RPMI8226 (cell line): ENCODE measurements at regions not wholly inside any gene's neighbourhood (a gene's known extent, or its start where the extent isn't known, plus 50 kb on each side); places are given as distances from the start of the nearest gene placed in this dataset.
"Not testable (repeated sequence)": the region's sequence is repeated elsewhere in the genome, so short reads cannot be mapped to it uniquely, and the experiment has no call there.

Experiments used
- DNase-seq: peaks from one replicate; pipeline ENCODE4 v3.0.0-alpha.2; 2015

DNA sequence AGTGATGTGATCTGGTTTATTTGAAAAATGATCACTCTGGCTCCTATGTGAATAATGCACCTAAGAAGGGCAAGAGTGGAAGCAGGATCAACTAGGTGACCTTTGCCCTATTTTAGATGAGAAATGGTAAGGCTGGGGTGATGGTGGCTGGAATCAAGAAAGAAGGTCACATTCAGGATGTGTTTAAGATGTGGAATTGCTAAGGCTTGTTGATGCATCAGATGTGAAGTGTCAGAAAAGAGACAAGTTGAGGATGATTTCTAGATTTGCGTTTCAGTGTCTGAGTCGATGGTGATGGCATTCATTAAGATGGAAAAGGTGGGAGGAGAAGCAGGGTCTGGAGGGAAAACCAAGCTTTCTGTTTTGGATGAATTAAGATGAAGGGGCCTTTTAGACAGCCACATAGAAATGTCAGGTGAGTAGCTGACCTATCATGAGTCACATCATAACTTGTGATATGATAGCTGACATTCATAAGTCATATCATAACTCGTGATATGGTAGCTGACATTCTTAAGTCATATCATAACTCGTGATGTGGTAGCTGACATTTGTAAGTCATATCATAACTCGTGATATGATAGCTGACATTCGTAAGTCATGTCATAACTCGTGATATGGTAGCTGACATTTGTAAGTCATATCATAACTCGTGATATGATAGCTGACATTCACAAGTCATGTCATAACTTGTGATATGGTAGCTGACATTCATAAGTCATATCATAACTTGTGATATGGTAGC is 101.2 kb upstream of the SEC11C start:
- DNase-seq, result no peak

DNA sequence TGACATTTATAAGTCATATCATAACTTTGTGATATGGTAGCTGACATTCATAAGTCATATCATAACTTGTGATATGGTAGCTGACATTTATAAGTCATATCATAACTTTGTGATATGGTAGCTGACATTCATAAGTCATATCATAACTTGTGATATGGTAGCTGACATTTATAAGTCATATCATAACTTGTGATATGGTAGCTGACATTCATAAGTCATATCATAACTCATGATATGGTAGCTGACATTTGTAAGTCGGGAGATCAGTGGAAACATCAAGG is 100.7 kb upstream of the SEC11C start:
- DNase-seq, result not testable (repeated sequence)

DNA sequence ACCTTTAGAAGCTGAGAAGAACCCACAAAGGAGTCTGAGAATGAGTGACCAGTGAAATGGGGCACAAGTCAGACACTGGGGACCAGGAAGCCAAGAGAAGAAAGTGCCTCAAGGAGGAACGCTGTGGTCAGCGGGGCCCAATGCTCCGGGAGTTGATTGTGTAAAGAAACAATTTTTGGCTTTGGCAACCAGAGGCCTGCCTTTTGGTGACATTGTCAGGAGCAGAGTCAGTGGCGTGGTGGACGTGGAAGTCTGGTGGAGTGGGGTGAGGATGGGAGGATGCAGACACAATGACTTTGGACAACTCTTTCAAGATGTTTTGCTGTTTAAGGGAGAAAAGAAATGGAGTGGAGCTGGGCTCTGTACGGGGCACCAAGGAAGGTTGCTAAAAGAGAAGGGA is 100.2 kb upstream of the SEC11C start:
- no peak for DNase-seq

DNA sequence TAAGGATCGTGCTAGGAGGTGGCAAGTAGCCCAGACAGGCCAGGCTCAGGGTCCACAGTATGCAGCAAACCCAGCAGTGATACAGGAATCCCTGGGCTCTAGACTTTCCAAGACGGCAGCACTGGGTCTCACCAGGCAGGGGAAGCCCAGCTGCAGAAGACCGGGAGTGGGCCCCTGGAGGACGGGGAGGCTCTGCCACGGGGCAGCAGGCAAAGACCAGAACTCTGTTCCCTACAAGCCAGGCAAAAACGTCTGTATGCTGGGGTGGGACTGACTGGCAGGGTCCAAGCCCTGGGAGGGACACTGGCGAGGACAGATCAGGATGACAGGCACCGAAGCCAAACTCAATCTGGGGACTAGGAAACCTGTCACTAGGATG is 98.9 kb upstream of the SEC11C start:
- DNase-seq, result no peak

DNA sequence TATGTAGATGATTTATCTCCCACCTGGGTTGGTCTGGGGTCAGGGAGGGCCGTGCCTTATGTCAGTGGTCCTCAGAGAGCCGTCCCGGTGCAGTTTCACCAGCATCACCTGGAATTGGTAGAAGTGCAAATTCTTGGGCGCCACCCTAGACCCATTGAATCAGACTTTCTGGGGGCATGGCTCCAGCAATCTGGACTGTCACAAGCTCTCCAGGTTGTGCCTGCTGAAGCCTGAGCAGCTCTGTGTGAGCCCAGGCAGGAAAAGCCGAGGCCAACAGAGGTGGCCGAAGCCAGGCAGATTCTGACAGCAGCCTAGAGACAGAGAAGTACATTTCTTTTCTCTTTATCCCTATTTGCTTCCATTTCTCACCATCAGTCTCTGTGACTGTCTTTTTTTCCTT is 98.4 kb upstream of the SEC11C start:
- DNase-seq, result no peak

DNA sequence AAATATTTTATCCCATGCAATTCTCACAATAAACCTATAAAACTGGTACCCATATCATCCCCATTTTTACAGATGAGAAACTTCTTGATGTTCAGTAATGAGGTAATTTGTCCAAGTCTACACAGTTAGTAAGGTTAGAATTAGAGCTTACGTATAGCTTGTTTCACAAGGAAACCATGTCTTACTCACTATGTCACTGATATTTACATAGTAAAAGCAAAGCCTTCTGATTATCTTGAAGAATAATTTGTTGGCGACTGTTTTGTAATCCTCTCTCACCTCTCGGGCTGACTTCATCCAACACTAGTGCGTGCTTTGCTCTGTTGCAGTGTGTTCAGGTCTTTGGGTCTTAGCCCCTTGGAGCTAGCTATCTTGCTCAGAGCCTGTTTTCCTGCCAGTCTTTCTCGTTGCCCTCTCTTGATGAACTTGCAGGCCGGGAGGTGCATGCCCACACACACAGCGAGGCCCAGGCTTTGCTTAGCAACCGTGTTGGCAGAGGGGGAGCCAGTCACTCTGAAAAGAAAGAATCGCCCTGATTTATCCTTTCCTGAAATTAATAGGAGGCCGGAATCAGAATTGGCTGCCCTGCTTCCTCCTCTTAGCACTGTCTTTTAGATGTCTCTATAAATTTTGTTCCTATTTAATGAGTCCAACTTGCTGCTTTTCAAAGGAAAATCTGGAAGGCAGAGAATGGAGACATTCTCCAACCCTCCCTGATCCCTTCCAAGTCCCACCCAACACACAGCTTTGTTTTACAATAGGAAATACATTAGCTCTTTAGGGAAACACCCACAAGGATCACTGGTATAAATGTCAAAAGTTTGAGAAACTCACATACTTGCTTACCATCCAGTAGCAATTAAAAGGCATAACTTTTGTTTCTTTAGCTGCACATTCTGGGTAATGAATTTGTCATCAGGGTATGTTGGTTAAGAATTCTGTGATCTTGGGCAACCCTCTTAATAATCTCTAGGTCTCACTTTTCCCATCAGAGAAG is 97.6 kb upstream of the SEC11C start:
- no peak for DNase-seq

DNA sequence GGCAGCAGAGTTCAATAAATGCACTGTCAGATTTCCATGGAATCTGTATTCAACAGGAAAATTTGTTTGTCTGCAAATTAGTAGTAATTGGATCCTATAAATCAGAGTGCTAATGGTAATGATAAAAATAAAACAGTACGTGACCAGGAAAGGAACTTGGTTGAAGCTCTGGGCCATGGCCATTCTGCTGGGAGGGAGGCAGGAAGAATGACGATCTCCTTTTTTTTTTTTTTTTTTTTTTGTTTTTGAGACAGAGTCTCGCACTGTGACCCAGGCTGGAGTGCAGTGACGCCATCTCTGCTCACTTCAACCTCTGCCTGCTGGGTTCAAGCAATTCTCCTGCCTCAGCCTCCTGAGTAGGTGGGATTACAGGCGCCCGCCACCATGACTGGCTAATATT is 94.8 kb upstream of the SEC11C start:
- DNase-seq, result no peak

DNA sequence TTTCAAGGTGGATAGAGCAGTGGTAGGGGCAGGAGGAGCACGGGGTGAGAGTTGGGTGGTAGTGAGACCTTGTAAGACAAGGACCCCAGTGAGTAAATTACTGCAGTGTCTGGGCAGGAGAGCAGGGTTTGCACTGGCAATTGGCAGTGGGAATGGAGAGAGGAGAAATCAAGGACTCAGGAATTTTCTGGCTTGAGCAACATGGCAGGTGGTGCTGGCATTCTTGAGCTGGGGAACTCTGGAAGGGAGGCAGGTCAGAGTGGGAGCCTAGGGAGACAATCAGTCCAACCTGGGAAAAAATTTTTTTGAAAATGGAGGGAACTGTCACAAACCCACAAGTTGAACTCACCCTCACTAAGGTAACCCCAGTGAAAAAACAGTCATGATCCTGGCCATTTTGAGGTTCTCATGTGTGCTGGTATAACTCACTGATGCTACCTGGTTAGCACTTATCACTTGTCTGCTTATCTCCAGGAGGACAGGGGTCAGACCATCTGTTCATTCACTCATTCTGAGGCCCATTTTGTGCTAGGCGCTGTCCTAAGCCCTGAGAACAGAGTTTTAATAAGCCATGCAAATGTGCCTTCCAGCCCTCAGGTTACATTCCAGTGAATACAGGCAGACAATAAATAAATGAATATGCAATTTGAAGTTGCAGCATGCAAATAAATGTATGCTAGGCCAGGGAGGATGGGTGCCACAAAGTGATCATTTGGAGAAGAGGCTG is 92.2 kb upstream of the SEC11C start:
- DNase-seq, result no peak

DNA sequence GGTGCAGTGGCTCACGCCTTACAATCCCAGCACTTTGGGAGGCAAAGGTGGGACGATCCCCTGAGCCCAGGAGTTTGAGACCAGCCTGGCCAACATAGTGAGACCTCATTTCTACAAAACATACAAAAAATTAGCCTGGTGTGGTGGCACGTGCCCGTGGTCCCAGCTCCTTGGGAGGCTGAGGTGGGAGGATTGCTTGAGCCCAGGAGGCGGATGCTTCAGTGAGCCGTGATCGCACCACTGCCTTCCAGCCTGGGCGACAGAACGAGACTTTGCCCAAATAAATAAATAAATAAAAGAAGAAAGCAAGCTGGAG is 91.7 kb upstream of the SEC11C start:
- DNase-seq, result no peak

DNA sequence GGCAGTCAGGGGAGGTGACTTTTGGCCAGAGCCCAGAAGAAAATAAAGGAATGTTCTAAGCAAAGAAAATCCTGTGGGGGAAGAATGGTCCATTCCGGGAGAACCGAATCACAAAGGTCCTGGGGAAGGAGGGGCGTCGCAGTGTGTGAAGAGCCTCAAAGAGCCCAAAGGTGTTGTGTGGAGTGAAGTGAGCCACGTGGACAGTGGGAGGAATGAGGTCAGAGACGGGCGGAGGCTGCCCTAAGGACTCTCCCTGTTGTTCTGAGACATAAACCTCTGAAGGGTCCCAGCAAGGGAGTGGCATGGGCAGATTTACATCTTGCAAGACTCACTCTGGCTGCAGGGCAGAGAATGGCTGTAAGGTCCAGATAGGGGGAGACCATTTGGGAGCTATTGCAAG is 91.3 kb upstream of the SEC11C start:
- no peak for DNase-seq

DNA sequence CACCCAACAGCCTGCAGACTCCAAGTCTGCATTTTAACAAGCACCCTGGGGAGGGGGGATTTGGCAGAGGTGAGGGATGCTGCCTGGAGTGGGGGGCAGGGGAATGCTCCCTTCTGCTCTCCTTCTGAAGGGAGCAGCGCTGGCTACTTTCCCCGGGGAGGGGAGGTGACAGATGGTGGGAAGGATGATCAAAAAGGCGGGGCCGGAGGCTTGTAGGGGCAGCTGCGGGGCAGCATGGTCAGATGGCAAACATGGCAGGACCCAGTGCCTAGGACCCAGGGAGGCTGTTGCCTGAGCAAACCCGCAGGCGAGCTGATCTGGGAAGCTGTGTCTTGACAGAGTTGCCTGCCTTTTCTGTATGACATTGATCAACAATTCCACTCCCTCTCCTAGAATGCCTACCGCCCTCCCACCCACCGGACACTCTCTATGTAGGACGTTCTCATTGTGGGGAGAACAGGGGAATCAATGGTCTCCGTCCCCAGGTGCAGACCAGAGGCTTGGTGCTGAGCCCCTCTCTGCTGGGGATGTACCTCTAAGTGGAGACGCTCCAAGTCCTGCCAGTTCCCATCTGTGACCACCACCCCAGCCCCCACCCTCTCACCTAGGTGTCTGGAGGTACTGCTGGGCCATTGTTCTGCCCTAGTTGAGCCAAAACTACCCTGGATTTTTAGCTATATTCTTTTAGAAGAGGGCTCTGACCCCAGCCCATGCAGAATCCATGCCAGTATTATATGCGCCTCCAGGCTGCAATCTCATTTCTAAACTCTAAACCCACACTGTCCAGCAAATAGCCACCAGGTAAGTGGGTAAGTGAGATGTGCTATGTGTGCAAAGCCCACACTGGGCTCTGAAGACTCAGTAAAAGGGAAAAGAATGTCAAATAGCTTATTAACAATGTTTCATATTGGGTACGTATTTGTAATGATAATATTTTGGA is 89.7 kb upstream of the SEC11C start:
- no peak for DNase-seq

DNA sequence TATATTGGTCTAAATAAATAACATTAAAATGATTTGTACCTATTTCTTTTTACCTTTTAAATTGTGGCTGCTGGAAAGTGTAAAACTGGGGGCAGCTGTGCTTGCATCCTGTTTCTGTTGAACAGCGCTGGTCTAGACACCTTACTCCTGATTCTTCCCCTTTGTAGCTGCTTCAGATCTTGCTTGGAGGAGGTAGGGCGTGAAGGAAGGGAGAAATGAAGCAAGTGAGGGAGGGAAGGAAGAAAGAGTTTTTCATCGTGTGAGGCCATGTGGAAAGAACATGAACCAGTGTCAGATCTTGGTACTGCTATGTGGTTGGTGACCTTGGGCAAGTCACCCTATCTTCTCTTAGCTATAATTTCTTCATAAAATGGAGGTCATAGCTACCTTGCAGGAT is 89.0 kb upstream of the SEC11C start:
- DNase-seq, result no peak

DNA sequence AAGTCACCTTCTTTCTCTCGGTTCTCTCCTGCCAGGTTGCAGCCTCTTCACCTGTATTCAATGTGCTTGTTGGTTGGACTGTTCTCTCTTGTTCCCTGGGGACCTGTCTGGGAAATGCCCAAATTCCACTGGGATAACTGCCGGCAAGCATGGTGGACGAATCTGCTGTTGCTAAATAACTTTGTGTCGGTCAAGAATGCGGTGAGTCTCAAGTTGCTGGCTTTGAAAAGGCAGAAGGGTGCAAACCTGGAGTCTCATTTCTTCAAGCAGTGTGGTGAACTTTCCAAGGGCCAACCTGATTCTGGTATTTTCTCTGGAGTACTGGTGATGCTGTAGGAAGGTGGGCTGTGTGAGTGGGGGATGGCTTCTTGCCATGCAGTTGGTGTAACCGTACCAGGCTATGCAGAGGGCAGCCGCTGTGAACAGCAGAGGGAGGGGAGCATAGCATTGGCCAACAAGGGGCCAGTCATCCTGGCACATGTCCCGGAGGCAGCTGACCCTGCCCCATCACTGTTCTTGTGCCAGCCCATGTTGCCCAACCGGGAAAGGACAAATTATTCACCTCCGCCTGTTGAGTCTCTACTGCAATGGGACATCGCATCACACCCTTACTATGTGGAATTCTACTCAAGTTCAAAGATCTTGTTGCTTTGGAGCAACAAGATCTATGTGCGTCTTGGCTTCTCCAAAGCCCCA is 88.1 kb upstream of the SEC11C start:
- no peak for DNase-seq

DNA sequence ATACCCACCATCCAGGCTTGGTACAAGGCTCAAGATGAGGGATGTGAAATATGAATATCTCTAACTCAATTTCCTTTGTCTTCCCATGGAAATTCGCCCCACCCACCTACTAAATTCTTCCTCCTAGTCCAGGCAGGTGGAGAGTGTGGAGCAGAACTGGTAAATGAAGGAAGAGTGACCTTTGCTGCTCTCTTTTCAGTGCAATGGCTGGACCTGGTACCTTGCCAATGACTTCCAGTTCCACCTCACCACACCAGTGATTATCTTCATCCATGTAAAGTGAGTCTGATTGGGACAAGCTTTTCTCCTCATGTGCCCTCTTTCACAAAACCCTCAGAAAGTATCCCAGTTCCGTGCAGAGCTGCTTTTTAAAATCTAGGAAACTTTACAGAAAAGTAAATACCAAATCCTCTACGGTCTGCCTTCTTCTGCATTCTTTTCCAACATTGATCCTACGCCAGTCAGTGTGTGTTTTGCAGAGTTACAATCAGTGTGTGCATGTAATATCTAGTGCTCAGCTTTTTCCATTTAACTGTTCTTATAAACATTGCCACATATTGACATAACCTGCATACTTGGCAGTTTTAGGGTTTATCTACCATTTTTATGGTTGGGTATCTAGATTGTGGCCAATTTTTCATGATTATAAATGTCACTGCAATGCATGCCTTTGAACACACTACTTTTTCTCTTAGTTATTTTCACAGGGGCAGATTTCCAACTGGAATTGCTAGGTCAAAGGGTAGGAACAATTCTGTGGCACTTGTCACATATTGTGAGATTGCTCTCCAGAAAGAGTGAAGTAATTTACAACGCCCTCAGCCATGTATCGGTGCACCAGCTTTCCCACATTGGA is 86.5 kb upstream of the SEC11C start:
- DNase-seq, result no peak

DNA sequence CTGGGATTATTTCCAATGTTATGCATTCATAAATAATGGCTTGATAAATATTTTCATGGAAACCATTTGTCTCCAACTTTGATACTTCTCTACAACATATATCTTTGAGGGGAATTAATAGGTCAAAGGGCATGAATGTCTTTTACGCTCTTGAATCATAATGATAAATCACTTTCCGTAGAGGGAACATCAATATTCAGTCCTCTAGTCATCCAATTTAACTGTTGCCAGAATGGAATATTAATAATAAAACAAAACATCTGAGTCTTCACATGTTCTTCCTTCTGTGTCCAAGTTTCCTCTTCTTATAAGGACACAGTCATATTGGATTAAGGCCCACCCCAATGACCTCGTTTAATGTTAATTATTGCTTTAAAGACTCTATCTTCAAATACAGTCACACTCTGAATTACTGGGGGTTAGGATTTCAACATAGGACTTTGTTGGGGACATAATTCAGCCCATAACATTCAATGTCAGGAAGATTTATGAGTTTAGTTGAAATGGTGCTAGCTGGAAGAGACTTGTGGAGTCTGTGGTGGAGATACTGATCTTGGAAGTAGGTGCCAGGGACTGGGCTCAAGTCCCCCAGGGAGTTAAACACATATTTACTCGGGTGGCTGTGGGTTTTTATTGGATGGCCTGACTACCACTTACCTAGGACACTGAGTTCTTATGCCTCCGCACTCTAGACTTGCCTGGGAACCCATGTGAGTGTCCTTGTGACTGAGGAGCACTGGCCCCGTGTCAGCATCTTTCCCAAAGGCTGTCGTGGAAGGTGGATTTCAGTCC is 85.0 kb upstream of the SEC11C start:
- DNase-seq, result no peak

DNA sequence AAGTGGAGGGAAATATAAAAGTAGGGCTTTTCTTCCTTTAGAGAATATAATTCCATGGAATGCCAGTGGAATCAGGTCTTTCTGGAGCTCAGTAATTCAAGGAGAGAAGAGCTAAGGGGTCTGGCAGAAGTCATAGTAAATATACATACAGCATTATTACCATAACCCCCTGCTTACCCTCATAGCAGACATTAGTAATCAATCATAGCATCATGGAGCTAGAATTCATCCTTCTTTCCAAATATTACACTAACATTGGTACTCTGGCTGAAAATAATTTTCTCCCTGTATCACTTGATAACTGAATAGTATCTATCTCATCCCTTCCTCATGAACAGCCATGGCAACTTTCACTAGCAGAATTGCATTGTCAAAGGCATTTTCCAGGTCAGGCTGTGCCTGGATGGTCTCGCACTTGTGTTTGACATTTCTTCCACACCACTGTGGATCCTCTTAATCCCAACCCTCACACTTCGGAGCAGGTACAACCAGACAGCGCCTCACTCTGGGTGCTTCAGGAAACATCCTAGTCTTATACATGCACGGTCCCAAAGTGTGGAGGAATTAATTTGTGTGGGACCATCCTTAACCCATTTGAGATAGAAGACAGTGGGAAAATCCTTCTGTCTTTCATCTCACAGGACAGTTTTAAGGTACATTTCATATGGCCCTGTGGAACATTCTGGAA is 84.2 kb upstream of the SEC11C start:
- no peak for DNase-seq

DNA sequence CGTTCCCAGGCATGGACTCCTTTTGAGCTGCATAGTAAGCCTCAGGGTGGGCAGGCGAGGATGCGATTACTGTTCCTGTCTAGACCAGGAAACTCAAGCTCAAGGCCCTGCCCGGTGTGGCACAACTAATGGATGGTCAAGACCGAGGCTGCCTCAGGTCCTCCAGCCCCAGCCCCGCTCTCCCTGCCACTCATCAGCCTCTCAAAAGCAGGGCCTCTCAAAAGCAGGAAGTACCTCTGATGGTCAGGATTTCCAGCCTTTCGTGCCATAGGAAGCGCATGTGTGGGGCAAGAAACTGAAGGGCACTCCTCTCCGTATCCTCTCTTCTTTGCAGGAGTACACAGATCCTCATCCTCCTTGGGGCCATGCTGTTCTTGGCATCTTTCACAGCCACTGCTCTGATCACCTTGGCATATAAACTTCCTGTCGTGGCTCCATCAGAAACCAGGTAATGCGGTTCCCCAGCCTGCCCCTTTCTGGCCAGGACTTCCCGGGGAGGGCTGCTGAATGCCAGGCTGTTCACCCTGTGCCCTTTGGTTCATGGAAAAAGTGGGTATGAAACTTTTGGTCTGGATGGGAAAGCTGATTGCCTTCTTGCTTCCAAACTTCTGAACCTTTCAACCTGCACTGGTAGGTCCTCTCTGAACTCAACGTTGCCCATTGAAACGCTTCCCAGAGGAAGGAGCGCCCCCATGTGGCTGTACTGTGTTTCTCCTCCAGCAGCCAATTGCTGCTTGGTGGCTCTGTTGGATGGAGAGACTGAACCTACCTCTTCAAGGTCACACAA is 82.8 kb upstream of the SEC11C start:
- DNase-seq, result peak; percentile 71

DNA sequence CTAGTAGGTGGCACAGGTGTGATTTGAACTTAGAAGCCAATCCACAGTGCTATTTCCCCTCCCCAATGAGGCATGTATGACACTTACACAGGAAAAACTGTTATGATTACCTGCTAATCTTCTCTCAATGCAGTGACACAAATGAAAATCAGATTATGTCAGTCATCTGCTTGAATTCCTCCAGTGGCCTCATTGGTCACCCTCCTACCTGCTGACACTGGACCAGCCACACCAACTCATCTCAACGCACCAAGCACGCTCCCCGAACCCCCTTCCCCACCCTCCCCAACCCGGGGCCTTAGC is 82.2 kb upstream of the SEC11C start:
- DNase-seq, result no peak

DNA sequence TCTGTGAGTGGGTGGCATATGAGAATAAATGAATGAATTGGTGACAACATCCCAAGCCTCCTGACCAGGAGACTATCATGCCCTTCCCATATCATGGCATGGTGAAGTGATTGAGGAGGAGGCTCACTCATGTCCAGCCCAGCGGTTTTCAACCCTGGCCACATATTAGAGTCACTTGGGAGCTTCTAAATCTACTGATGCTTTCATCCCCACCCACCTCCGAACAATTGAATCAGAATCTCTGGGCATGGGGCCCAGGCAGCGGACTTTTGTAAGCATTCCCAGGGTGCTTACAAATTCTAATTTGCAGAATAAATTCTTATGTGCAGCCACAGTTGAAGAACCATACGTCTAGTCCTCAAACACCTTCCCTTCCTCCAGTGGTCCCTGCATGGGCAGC is 81.7 kb upstream of the SEC11C start:
- no peak for DNase-seq
